Fibroblast of lung (primary cell): ENCODE measurements at regions not wholly inside any gene's neighbourhood (a gene's known extent, or its start where the extent isn't known, plus 50 kb on each side); places are given as distances from the start of the nearest gene placed in this dataset.

Source experiments
- DNase-seq, 2 donors: peaks; one replicate each; pipeline versions ENCODE4 v3.0.0 to v3.0.0-alpha.2; 2010; ENCODE audit warnings: low read depth in 2 of 2
- H2AFZ ChIP-seq: 2 replicates; pipeline ENCODE4 v1.5.1; 2012; ENCODE audit warnings: low read length, control low read depth, inconsistent platforms
- H3K27ac ChIP-seq: 2 replicates; pipeline ENCODE4 v1.5.1; 2011; ENCODE audit warnings: low read length, control low read depth; ENCODE audit not compliant: insufficient read depth
- H3K27me3 ChIP-seq: 2 replicates; pipeline ENCODE4 v1.5.1; 2011; ENCODE audit warnings: mild to moderate bottlenecking, low read length; ENCODE audit not compliant: control insufficient read depth, insufficient read depth
- H3K36me3 ChIP-seq: 2 replicates; pipeline ENCODE4 v1.5.1; 2011; ENCODE audit warnings: low read length; ENCODE audit not compliant: control insufficient read depth, insufficient read depth
- H3K4me1 ChIP-seq: 2 replicates; pipeline ENCODE4 v1.5.1; 2011; ENCODE audit warnings: low read length; ENCODE audit not compliant: control insufficient read depth, insufficient read depth; ENCODE audit errors: extremely low read depth
- H3K4me2 ChIP-seq: 2 replicates; pipeline ENCODE4 v1.5.1; 2011; ENCODE audit warnings: low read length, control low read depth; ENCODE audit not compliant: insufficient read depth; ENCODE audit errors: extremely low read depth
- H3K4me3 ChIP-seq, 4 experiments: fragments of 200-600 bp in 1 of 4; sonication (generic) in 1 of 4; replicated peaks in 1 of 4; 2 replicates each; pipeline ENCODE4 v1.5.1; 2011 to 2016; ENCODE audit warnings: low read length in 4 of 4, low read depth in 3 of 4, mild to moderate bottlenecking in 3 of 4, control low read depth in 2 of 4, inconsistent platforms in 1 of 4, mixed read lengths in 1 of 4; ENCODE audit not compliant: insufficient read depth in 1 of 4; ENCODE audit errors: control extremely low read depth in 1 of 4
- H3K79me2 ChIP-seq: 2 replicates; pipeline ENCODE4 v1.5.1; 2012; ENCODE audit warnings: mild to moderate bottlenecking, low read length, inconsistent platforms; ENCODE audit not compliant: control insufficient read depth, insufficient read depth
- H3K9ac ChIP-seq: 2 replicates; pipeline ENCODE4 v1.5.1; 2011; ENCODE audit warnings: mild to moderate bottlenecking, low read length, control low read depth; ENCODE audit not compliant: insufficient read depth
- H3K9me3 ChIP-seq: 2 replicates; pipeline ENCODE4 v1.5.1; 2012; ENCODE audit warnings: low read depth, low read length; ENCODE audit not compliant: control insufficient read depth, insufficient read depth
- H4K20me1 ChIP-seq: 2 replicates; pipeline ENCODE4 v1.5.1; 2011; ENCODE audit warnings: low read length; ENCODE audit not compliant: control insufficient read depth, insufficient read depth; ENCODE audit errors: extremely low read depth
- CTCF ChIP-seq, 2 donors: IDR thresholded peaks in 1 of 2; conservative IDR thresholded peaks in 1 of 2; 1 replicate in 1 of 2; 2 replicates in 1 of 2; pipeline ENCODE4 v1.5.1; 2011 to 2012; ENCODE audit warnings: low read length in 2 of 2, control low read depth in 1 of 2, inconsistent platforms in 1 of 2, low read depth in 1 of 2, mild to moderate bottlenecking in 1 of 2
- EZH2 ChIP-seq: IDR thresholded peaks from 2 replicates; pipeline ENCODE4 v1.5.1; 2012; ENCODE audit warnings: low read length, control low read depth, mild to moderate bottlenecking; ENCODE audit errors: missing control alignments

- H2AFZ ChIP-seq: no peak overlapping the region
- TF ChIP-seq CTCF (conservative IDR thresholded peaks at IDR 0.05 in 1 of 2, IDR thresholded peaks at IDR 0.05 in 1 of 2; ENCODE audit: low read depth in 1 of 2, low read length in 2 of 2): no peak
- no peak for TF ChIP-seq EZH2
- no peak for DNase-seq
- no peak overlapping the region for H3K27ac ChIP-seq
- no peak overlapping the region for H3K9ac ChIP-seq
- H3K79me2 ChIP-seq: no peaks in the 10 kb centered on the region
- H3K4me1 ChIP-seq: no peaks in the 10 kb centered on the region
- no peak overlapping the region for H3K4me2 ChIP-seq
- no peaks in the 10 kb centered on the region for H3K27me3 ChIP-seq
- H3K36me3 ChIP-seq: no peaks in the 10 kb centered on the region
- no peaks in the 10 kb centered on the region for H4K20me1 ChIP-seq
- H3K9me3 ChIP-seq: no peaks in the 10 kb centered on the region
- H3K4me3 ChIP-seq: no peak overlapping the region
Observed at GRCh38 chr1:13927736-13928135, 227.7 kb downstream of the PRDM2 start.

GRCh38 chr1:13929313-13929712 lies 229.3 kb downstream of the PRDM2 start:
- TF ChIP-seq EZH2: no peak
- TF ChIP-seq CTCF (conservative IDR thresholded peaks at IDR 0.05 in 1 of 2, IDR thresholded peaks at IDR 0.05 in 1 of 2; ENCODE audit: low read depth in 1 of 2, low read length in 2 of 2): no peak
- Histone ChIP-seq H3K27me3 (no peaks in the 10 kb centered on the region), H3K36me3 (no peaks in the 10 kb centered on the region), H3K4me3 (no peak overlapping the region), H3K9ac (no peak overlapping the region), H3K79me2 (no peaks in the 10 kb centered on the region), H3K4me1 (no peaks in the 10 kb centered on the region), H4K20me1 (no peaks in the 10 kb centered on the region), H3K27ac (no peak overlapping the region), H3K9me3 (no peaks in the 10 kb centered on the region), H3K4me2 (no peak overlapping the region), H2AFZ (no peak overlapping the region)
- DNase-seq: no peak

GRCh38 chr1:13930151-13930550 lies 230.2 kb downstream of the PRDM2 start:
- TF ChIP-seq CTCF (conservative IDR thresholded peaks at IDR 0.05 in 1 of 2, IDR thresholded peaks at IDR 0.05 in 1 of 2; ENCODE audit: low read depth in 1 of 2, low read length in 2 of 2) (no peak), EZH2 (no peak)
- Histone ChIP-seq H3K9ac (no peak overlapping the region), H3K4me2 (no peak overlapping the region), H3K4me1 (no peaks in the 10 kb centered on the region), H3K4me3 (no peak overlapping the region), H4K20me1 (no peaks in the 10 kb centered on the region), H3K9me3 (no peaks in the 10 kb centered on the region), H3K79me2 (no peaks in the 10 kb centered on the region), H3K27me3 (no peaks in the 10 kb centered on the region), H3K27ac (no peak overlapping the region), H2AFZ (no peak overlapping the region), H3K36me3 (no peaks in the 10 kb centered on the region)
- no peak for DNase-seq
